ENCODE measurements at regions not wholly inside any gene's neighbourhood (a gene's known extent, or its start where the extent isn't known, plus 50 kb on each side); places are given as distances from the start of the nearest gene placed in this dataset.

DNA sequence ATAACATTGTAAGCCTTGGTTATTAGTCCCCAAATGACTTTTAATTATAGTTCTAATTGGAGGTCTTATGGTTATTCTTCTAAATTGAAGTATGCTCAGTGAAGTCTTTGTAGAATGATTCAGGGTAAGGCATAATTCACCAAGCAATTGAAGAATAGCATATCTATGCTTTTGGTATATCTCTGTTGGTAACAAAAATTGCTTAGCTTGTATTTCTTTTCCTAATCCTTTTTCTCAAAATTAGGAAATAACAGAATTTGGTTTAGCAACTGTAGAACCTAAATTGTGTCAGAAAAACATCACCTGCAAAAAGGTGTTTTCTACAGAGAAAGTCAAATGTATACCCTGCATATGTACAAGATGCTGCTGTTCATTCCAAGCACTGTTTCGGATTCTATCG, 189.2 kb upstream of the EPHA4 start:
- no peak for TF ChIP-seq CTCF (IDR thresholded peaks at IDR 0.05)
- no peak for TF ChIP-seq POLR2A (IDR thresholded peaks at IDR 0.05)
